ENCODE measurements at regions not wholly inside any gene's neighbourhood (a gene's known extent, or its start where the extent isn't known, plus 50 kb on each side); places are given as distances from the start of the nearest gene placed in this dataset.
"Not testable (repeated sequence)": the region's sequence is repeated elsewhere in the genome, so short reads cannot be mapped to it uniquely, and the experiment has no call there.

- intact Hi-C loops (cut with micrococcal nuclease), result loop anchor here (10.0 kb wide), 1 partner anchor 289 kb away; no protein-coding TSS in a partner anchor
- Mint-ChIP-seq H3K36me3 (ENCODE audit: low read depth) (no peaks in the 10 kb centered on the region), H3K27ac (no peak overlapping the region), H3K4me1 (ENCODE audit: low read depth) (no peaks in the 10 kb centered on the region), H3K27me3 (ENCODE audit: insufficient read depth) (peaks cover 9% of the 10 kb centered on the region), H3K9me3 (no peaks in the 10 kb centered on the region), H3K4me3 (no peak overlapping the region)
- no peak for DNase-seq (ENCODE audit: low spot score)
Measured at GRCh38 chr1:30083800-30084464, 639.5 kb downstream of the MATN1 start.

GRCh38 chr1:30081379-30082102 lies 641.8 kb downstream of the MATN1 start:
- no peak for DNase-seq (ENCODE audit: low spot score)
- H3K36me3 Mint-ChIP-seq (ENCODE audit: low read depth), result no peaks in the 10 kb centered on the region
- no peak overlapping the region for H3K4me3 Mint-ChIP-seq
- H3K9me3 Mint-ChIP-seq, result no peaks in the 10 kb centered on the region
- H3K27me3 Mint-ChIP-seq (ENCODE audit: insufficient read depth), result peaks cover 4% of the 10 kb centered on the region
- H3K27ac Mint-ChIP-seq, result no peak overlapping the region
- no peaks in the 10 kb centered on the region for H3K4me1 Mint-ChIP-seq (ENCODE audit: low read depth)
- intact Hi-C loops (cut with micrococcal nuclease), result loop anchor here (10.0 kb wide), 1 partner anchor 287 kb away; no protein-coding TSS in a partner anchor

DNA sequence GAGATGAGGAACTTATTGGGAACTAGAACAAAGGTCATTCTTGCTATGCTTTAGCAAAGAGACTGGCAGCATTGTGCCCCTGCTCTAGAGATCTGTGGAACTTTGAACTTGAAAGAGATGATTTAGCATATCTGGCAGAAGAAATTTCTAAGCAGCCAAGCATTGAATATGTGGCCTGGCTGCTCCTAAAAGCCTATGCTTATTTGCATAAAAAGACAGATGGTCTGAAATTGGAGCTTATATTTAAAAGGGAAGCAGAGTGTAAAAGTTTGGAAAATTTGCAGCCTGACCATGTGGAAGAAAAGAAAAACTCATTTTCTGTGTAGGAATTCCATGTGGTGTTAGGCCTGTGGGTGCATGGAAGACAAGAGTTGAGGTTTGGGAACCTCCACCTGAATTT lies 647.5 kb downstream of the MATN1 start:
- H3K27me3 Mint-ChIP-seq (ENCODE audit: insufficient read depth); H3K9me3 Mint-ChIP-seq; H3K36me3 Mint-ChIP-seq (ENCODE audit: low read depth); intact Hi-C loops (cut with micrococcal nuclease); H3K4me1 Mint-ChIP-seq (ENCODE audit: low read depth); H3K4me3 Mint-ChIP-seq; H3K27ac Mint-ChIP-seq; DNase-seq (ENCODE audit: low spot score): not testable (repeated sequence)

DNA sequence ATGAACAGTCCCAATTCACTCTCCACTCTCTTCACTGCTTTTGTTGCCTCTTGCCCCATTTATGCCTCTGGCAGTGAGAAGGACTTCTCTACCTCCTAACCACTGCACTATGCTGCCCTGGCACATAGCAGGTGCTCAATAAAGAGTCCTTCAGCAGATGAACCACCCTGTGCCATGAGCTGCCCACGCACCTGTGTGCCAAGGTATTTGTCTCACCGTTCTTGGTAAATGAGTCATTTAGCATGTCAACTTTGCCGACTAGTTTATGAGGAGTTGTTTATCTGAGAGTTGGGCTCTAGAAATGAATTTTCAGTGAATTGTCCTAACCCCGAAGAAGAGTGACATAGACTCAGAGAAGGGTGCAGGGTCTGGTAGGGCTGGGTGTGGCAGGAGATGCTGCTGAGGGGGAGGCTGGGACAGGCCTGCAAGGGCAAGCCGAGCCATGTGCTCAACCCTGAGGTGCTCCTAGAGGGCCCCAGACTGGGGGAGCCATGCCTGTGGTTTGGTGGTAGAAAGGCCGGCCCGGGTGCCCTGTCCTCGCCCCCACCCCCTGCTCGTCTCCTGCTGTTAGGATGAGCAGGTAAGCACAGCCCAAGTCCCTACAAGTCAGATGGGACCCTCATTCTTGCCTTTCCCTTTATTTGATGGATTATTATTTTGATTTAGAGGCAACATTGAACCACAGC lies 654.5 kb downstream of the MATN1 start:
- Mint-ChIP-seq H3K36me3 (ENCODE audit: low read depth) (no peaks in the 10 kb centered on the region), H3K9me3 (no peaks in the 10 kb centered on the region), H3K27ac (no peak overlapping the region), H3K4me3 (no peak overlapping the region), H3K4me1 (ENCODE audit: low read depth) (no peaks in the 10 kb centered on the region), H3K27me3 (ENCODE audit: insufficient read depth) (no peaks in the 10 kb centered on the region)
- intact Hi-C loops (cut with micrococcal nuclease), result no loop called here
- no peak for DNase-seq (ENCODE audit: low spot score)

GRCh38 chr1:30064547-30064946 lies 658.8 kb downstream of the MATN1 start:
- no peaks in the 10 kb centered on the region for H3K36me3 Mint-ChIP-seq (ENCODE audit: low read depth)
- no peak overlapping the region for H3K4me3 Mint-ChIP-seq
- no peaks in the 10 kb centered on the region for H3K4me1 Mint-ChIP-seq (ENCODE audit: low read depth)
- DNase-seq (ENCODE audit: low spot score), result no peak
- no peak overlapping the region for H3K27ac Mint-ChIP-seq
- intact Hi-C loops (cut with micrococcal nuclease), result no loop called here
- no peaks in the 10 kb centered on the region for H3K9me3 Mint-ChIP-seq
- H3K27me3 Mint-ChIP-seq (ENCODE audit: insufficient read depth), result no peaks in the 10 kb centered on the region

DNA sequence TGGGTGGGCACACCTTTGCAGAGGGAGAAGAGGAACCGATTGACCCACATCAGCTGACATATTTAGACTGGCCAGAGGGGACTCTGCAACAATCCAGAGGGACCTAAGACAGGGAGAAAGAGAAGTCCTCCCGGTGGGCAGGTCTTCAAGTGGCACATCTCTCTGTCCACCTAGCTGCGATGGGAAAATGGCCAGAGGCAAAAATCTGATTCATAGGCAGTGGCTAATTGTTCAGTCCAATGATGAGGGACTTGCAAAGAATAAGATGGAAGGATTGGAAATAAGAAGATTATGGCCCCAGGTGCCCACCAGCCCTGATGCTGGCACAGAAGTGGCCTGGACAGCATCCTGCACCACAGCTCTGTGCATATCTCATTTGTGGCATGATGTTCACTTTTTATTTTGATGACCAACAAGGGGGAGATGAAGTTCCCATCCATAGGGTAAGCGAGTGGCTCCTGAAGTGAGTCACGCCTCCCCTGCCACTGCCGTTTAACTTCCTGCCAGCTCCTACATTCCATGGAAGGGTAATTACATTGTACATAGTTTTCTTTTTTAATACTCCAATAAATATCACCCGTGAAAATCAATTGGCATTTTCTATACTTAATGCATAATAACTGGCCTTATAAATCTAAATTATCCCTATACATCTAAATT lies 659.6 kb downstream of the MATN1 start:
- Mint-ChIP-seq H3K4me3 (no peak overlapping the region), H3K27ac (no peak overlapping the region), H3K9me3 (no peaks in the 10 kb centered on the region), H3K4me1 (ENCODE audit: low read depth) (no peaks in the 10 kb centered on the region), H3K27me3 (ENCODE audit: insufficient read depth) (no peaks in the 10 kb centered on the region), H3K36me3 (ENCODE audit: low read depth) (no peaks in the 10 kb centered on the region)
- DNase-seq (ENCODE audit: low spot score), result no peak
- intact Hi-C loops (cut with micrococcal nuclease), result no loop called here

DNA sequence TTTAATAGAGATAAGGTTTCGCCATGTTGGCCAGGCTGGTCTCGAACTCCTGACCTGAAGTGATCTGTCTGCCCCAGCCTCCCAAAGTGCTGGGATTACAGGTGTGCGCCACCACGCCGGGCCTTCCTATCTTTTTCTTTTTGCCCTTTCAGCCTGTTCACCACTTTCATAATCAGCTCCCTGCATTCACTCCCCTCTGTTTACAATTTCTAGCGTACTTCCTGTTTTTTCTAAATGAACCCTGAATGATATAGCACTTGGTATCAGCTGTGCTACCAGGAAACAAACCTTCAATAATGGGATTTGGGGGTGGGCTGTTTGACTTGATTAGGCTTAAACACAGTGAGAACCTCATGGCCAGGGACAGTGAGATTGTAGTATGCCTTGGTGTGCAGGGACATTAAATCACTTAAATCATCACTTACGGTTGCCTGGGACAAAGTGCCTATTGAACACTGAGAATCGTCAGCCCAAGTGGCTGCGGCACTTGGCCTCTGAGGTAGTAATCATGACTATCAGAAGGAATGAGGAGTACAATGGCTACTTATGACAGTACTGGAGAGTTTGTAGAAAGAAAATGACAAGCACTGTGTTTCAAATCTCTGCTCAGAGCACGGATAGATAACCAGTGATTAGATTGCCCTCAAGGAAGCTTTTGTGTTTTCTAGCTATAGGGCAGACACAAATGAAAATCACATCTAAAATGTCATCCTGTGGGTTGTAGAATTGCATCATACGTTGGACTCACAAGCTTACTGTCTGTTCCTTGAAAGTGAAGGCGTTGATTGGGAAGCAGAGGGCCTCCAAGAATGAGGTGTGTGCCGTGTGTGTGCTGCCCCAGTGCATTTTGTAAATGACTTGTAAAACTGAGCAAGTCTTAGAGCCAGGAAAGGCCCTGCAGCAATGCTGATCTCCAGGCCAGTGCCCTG lies 661.8 kb downstream of the MATN1 start:
- H3K27ac Mint-ChIP-seq, result no peak overlapping the region
- H3K27me3 Mint-ChIP-seq (ENCODE audit: insufficient read depth), result no peaks in the 10 kb centered on the region
- DNase-seq (ENCODE audit: low spot score), result no peak
- no peaks in the 10 kb centered on the region for H3K4me1 Mint-ChIP-seq (ENCODE audit: low read depth)
- H3K4me3 Mint-ChIP-seq, result no peak overlapping the region
- H3K9me3 Mint-ChIP-seq, result no peaks in the 10 kb centered on the region
- no peaks in the 10 kb centered on the region for H3K36me3 Mint-ChIP-seq (ENCODE audit: low read depth)
- intact Hi-C loops (cut with micrococcal nuclease), result no loop called here

GRCh38 chr1:30060738-30061137 lies 662.6 kb downstream of the MATN1 start:
- H3K4me3 Mint-ChIP-seq, result no peak overlapping the region
- no peaks in the 10 kb centered on the region for H3K36me3 Mint-ChIP-seq (ENCODE audit: low read depth)
- H3K27ac Mint-ChIP-seq, result no peak overlapping the region
- H3K9me3 Mint-ChIP-seq, result no peaks in the 10 kb centered on the region
- H3K27me3 Mint-ChIP-seq (ENCODE audit: insufficient read depth), result no peaks in the 10 kb centered on the region
- no peaks in the 10 kb centered on the region for H3K4me1 Mint-ChIP-seq (ENCODE audit: low read depth)
- intact Hi-C loops (cut with micrococcal nuclease), result no loop called here
- no peak for DNase-seq (ENCODE audit: low spot score)

- intact Hi-C loops (cut with micrococcal nuclease), result no loop called here
- Mint-ChIP-seq H3K9me3 (no peaks in the 10 kb centered on the region), H3K4me1 (ENCODE audit: low read depth) (no peaks in the 10 kb centered on the region), H3K27ac (no peak overlapping the region), H3K4me3 (no peak overlapping the region), H3K36me3 (ENCODE audit: low read depth) (no peaks in the 10 kb centered on the region), H3K27me3 (ENCODE audit: insufficient read depth) (no peaks in the 10 kb centered on the region)
- no peak for DNase-seq (ENCODE audit: low spot score)
Measured at GRCh38 chr1:30058970-30059369, 664.4 kb downstream of the MATN1 start.

DNA sequence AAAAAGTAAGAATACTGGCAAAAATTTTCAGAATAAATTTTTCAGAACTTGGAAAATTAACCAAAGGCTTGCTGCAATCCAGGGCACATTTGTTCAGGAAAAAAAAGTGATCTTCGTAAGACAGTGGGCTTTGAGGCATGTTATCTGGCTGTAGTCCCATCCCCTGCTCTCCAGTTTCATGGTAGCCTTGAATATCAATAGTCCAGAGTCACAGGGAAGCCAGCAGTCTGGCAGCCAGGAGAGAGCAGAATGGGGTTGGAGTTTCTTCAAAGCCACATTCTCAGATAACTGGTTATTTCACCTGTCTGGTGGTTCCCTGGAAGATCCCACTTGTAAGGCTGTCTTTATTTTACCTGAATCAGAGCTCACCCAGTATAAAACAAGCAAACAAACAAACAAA lies 669.3 kb downstream of the MATN1 start:
- intact Hi-C loops (cut with micrococcal nuclease), result no loop called here
- no peaks in the 10 kb centered on the region for H3K9me3 Mint-ChIP-seq
- no peak overlapping the region for H3K27ac Mint-ChIP-seq
- H3K36me3 Mint-ChIP-seq (ENCODE audit: low read depth), result no peaks in the 10 kb centered on the region
- no peak for DNase-seq (ENCODE audit: low spot score)
- no peaks in the 10 kb centered on the region for H3K4me1 Mint-ChIP-seq (ENCODE audit: low read depth)
- peaks cover 10% of the 10 kb centered on the region for H3K27me3 Mint-ChIP-seq (ENCODE audit: insufficient read depth)
- no peak overlapping the region for H3K4me3 Mint-ChIP-seq

GRCh38 chr1:30052178-30052577 lies 671.2 kb downstream of the MATN1 start:
- H3K27ac Mint-ChIP-seq, result no peak overlapping the region

GRCh38 chr1:30051777-30052176 lies 671.6 kb downstream of the MATN1 start:
- DNase-seq (ENCODE audit: low spot score), result no peak
- H3K9me3 Mint-ChIP-seq, result no peaks in the 10 kb centered on the region
- peaks cover 10% of the 10 kb centered on the region for H3K27me3 Mint-ChIP-seq (ENCODE audit: insufficient read depth)
- H3K4me3 Mint-ChIP-seq, result no peak overlapping the region
- intact Hi-C loops (cut with micrococcal nuclease), result no loop called here
- H3K36me3 Mint-ChIP-seq (ENCODE audit: low read depth), result no peaks in the 10 kb centered on the region
- no peak overlapping the region for H3K27ac Mint-ChIP-seq
- H3K4me1 Mint-ChIP-seq (ENCODE audit: low read depth), result no peaks in the 10 kb centered on the region

More at GRCh38 chr1:30052178-30052577, 671.2 kb downstream of the MATN1 start:
- intact Hi-C loops (cut with micrococcal nuclease), result no loop called here
- H3K9me3 Mint-ChIP-seq, result no peaks in the 10 kb centered on the region
- no peaks in the 10 kb centered on the region for H3K36me3 Mint-ChIP-seq (ENCODE audit: low read depth)
- no peak for DNase-seq (ENCODE audit: low spot score)
- H3K27me3 Mint-ChIP-seq (ENCODE audit: insufficient read depth), result peaks cover 10% of the 10 kb centered on the region
- H3K4me1 Mint-ChIP-seq (ENCODE audit: low read depth), result no peaks in the 10 kb centered on the region
- H3K4me3 Mint-ChIP-seq, result no peak overlapping the region

All from activated T-helper 1 cell treated with anti-CD3 and anti-CD28 coated beads, Interleukin-12 subunit alpha, Interleukin-12 subunit beta, Interleukin-2, Interleukin-4 antibody, amounts not matched to agents 30 ng/mL and 10 ng/mL and 1 ng/mL, durations not matched to agents 14 hours and 24 hours and 36 hours (primary cell).